Right atrium auricular region (tissue), 2 donors: ENCODE measurements at regions not wholly inside any gene's neighbourhood (a gene's known extent, or its start where the extent isn't known, plus 50 kb on each side); places are given as distances from the start of the nearest gene placed in this dataset.
A peak's percentile ranks its signal among the peaks of the same experiment; 100 is the strongest.

Source experiments
- DNase-seq: peaks from one replicate; pipeline ENCODE4 v3.0.0-alpha.2; 2019; ENCODE audit warnings: low spot score
- H3K27ac ChIP-seq, 2 donors: fragments of 200-600 bp; sonication (generic); 1 replicate in 1 of 2; 2 replicates in 1 of 2; pipeline ENCODE4 v1.5.1; 2016 to 2019
- H3K27me3 ChIP-seq, 2 donors: fragments of 200-600 bp; sonication (generic); one replicate each; pipeline versions ENCODE4 v1.5.1 to v1.6.0; 2017 to 2019
- H3K36me3 ChIP-seq: fragments of 200-600 bp; sonication (generic); one replicate; pipeline ENCODE4 v1.5.1; 2016
- H3K4me1 ChIP-seq, 2 donors: fragments of 200-600 bp; sonication (generic); one replicate each; pipeline versions ENCODE4 v1.5.1 to v1.6.0; 2017 to 2019
- H3K4me3 ChIP-seq, 2 donors: fragments of 200-600 bp; sonication (generic); 1 replicate in 1 of 2; 2 replicates in 1 of 2; pipeline ENCODE4 v1.5.1; 2017 to 2019; ENCODE audit warnings: mild to moderate bottlenecking in 1 of 2, moderate library complexity in 1 of 2
- H3K9me3 ChIP-seq, 2 donors: fragments of 200-600 bp; sonication (generic); one replicate each; pipeline ENCODE4 v1.5.1; 2019
- TF ChIP-seq, protein P1 (sequence below), 2 donors: fragments of 200-600 bp; sonication (generic); IDR thresholded peaks; one replicate each; pipeline ENCODE4 v1.5.1; 2019; ENCODE audit warnings: antibody characterized with exemption in 2 of 2

DNA sequence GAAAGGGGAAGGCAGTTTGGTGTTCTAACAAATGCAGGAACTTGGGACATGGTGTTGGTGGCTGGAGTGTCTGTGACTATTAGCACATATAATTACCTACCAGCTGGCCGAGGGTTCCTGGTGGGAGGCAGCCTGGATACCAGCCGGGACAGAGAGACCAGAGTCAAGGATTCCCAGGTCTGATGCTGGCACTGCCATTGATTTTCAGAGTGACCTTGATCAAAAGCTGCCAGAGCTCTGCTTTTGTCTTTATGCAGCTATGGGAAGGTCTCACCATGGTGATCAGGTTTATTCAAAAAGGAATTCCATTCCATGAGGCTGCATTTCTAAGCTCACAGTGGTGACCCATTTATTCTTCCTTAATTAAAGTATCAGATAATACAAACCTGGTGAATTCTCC, 101.0 kb upstream of the PWP1 start:
- Histone ChIP-seq H3K9me3 (peaks cover 0 to 9% of the 10 kb centered on the region in 2 donors), H3K36me3 (no peaks in the 10 kb centered on the region), H3K4me3 (no peak overlapping the region), H3K27ac (no peak overlapping the region), H3K4me1 (peaks cover 0 to 9% of the 10 kb centered on the region in 2 donors), H3K27me3 (peaks cover 0 to 7% of the 10 kb centered on the region in 2 donors)
- TF ChIP-seq, protein P1, sequence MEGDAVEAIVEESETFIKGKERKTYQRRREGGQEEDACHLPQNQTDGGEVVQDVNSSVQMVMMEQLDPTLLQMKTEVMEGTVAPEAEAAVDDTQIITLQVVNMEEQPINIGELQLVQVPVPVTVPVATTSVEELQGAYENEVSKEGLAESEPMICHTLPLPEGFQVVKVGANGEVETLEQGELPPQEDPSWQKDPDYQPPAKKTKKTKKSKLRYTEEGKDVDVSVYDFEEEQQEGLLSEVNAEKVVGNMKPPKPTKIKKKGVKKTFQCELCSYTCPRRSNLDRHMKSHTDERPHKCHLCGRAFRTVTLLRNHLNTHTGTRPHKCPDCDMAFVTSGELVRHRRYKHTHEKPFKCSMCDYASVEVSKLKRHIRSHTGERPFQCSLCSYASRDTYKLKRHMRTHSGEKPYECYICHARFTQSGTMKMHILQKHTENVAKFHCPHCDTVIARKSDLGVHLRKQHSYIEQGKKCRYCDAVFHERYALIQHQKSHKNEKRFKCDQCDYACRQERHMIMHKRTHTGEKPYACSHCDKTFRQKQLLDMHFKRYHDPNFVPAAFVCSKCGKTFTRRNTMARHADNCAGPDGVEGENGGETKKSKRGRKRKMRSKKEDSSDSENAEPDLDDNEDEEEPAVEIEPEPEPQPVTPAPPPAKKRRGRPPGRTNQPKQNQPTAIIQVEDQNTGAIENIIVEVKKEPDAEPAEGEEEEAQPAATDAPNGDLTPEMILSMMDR (IDR thresholded peaks at IDR 0.05), result no peak
- DNase-seq, result no peak

DNA sequence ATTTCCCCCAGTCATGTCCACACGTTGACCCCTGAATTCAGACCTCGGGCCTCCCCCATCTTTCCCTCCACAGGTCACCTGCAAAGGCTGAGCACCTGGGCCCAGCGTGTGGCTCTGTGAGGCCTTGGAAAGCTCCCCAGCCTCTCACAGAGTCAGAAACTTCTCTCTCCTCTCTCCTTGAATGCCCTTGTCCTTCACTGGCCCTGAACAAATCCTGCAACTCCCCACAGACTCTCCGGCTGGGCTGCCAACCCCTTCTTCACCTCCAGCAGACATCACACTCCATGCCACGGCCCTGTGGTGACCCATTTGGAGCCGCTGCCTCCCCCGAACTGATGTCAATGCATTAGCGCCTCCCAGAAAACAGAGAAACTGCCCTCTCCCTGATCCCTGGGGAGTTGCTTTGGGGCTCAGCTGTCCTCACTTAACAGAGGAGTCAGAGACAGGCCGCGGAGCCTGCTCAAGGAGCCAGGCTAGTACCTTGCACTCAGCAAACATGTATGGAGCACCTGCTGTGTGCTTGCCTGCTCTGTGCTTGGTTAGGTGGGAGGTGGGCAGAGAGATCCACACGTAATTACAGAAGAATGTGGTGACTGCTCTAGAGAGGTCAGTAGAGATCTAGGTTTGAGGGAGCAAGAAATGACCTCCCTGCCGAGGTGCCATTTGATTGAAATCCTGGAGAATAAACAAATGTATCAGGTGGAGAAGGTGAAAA, 99.2 kb upstream of the PWP1 start:
- no peak overlapping the region for H3K27ac ChIP-seq
- no peak overlapping the region for H3K4me3 ChIP-seq
- no peak for DNase-seq
- peaks cover 0 to 3% of the 10 kb centered on the region in 2 donors for H3K27me3 ChIP-seq
- H3K9me3 ChIP-seq, result peaks cover 0 to 9% of the 10 kb centered on the region in 2 donors
- peaks cover 0 to under 1% of the 10 kb centered on the region in 2 donors for H3K4me1 ChIP-seq
- TF ChIP-seq, protein P1 (IDR thresholded peaks at IDR 0.05), result no peak
- H3K36me3 ChIP-seq, result no peaks in the 10 kb centered on the region

DNA sequence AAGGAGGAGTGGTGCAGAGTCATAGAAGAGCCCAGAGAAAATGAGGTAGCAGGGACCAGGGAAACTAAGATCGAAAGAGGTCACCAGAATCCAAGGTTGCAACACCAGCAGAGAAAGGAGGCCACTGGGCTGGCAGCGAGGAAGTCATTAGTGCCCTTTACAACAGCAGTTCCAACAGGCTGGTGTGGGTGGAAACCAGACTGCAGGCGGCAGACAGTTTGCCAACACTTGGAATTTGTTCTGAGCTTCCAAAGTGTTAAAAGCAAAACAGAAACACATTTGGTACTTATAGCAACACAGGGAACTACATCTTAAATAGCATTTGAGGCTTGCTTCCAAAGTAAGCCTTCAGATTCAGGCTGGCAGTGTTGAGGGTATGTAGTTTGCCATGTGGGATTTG, 95.2 kb upstream of the PWP1 start:
- Histone ChIP-seq H3K27ac (peak overlapping the region; percentile 55 to 76), H3K4me1 (no peaks in the 10 kb centered on the region), H3K9me3 (peaks cover 0 to 23% of the 10 kb centered on the region in 2 donors), H3K36me3 (no peaks in the 10 kb centered on the region), H3K27me3 (no peaks in the 10 kb centered on the region), H3K4me3 (no peak overlapping the region)
- DNase-seq, result no peak
- TF ChIP-seq, protein P1 (IDR thresholded peaks at IDR 0.05), result no peak

DNA sequence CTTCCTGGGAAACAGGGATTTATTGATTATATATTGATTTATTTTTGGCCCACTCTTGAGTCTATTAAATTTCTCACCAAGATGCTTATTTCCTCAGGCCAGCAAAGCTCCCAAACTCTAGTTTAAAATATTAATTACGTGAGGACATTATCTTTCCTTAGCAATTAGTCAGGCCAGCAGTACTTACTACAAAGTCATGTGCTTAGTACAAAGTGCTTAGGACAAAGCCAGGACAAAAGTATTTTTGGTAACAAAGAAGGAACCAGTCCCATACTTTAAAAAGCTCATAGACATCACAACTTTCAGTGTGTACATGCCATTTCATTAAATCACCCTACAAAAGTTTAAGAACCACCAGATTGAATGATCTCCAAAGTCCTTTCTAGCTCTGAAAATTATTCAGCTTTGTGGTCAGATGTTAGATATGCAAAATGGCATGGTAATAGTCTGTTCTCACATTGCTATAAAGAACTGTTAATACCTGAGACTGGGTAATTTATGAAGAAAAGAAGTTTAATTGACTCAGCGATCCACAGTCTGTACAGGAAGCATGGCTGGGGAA, 94.7 kb upstream of the PWP1 start:
- peaks cover 0 to 23% of the 10 kb centered on the region in 2 donors for H3K9me3 ChIP-seq
- peak overlapping the region; percentile 55 to 76 for H3K27ac ChIP-seq
- H3K36me3 ChIP-seq, result no peaks in the 10 kb centered on the region
- no peaks in the 10 kb centered on the region for H3K4me1 ChIP-seq
- DNase-seq, result no peak
- no peaks in the 10 kb centered on the region for H3K27me3 ChIP-seq
- TF ChIP-seq, protein P1 (IDR thresholded peaks at IDR 0.05), result no peak
- no peak overlapping the region for H3K4me3 ChIP-seq

DNA sequence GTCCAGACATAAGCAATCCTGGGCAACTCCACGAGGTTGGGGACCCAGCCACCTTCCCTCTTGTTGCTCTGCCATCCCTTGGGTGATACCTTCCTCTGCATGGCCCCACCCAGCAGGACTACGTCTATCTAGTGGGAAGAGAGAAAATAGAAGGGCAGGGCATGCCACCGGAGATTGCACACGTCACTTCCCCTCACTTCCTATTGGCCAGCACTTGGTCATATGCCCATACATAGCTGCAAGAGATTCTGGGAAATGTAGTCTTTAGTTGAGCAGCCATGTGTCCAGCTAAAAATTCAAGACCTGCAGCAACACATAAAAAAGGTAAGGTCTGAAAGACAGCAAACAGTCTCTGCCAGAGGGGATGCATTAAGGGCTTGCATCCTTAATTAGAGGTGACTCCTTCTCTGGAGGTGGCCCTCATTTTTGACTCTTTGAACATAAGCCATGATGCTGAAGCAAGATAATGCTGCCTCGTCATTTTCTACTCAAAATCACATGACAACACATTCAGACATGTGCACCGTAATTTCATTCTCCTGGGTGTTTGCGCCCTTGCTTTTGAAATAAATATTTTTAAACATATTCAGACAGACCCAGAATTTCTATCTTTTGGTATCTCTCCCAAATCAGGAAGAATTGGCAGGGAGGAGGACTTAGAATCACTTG, 91.8 kb upstream of the PWP1 start:
- TF ChIP-seq, protein P1 (IDR thresholded peaks at IDR 0.05), result no peak
- Histone ChIP-seq H3K4me1 (no peaks in the 10 kb centered on the region), H3K36me3 (no peaks in the 10 kb centered on the region), H3K27me3 (no peaks in the 10 kb centered on the region), H3K27ac (no peak overlapping the region), H3K9me3 (peaks cover 0 to 23% of the 10 kb centered on the region in 2 donors), H3K4me3 (no peak overlapping the region)
- no peak for DNase-seq
